Upper lobe of right lung (tissue), 1 donor: ENCODE measurements at regions not wholly inside any gene's neighbourhood (a gene's known extent, or its start where the extent isn't known, plus 50 kb on each side); places are given as distances from the start of the nearest gene placed in this dataset.

ENCODE experiments used
- ATAC-seq: fragments of 200-7000 bp; cut with Tn5 transposase; one replicate; pipeline ENCODE4 v1.9.1; 2020; ENCODE audit warnings: mild to moderate bottlenecking, moderate library complexity
- DNase-seq: peaks from one replicate; pipeline ENCODE4 v3.0.0-alpha.2; 2020
- H3K27ac ChIP-seq: fragments of 200-600 bp; one replicate; pipeline ENCODE4 v1.8.0; 2022
- H3K27me3 ChIP-seq: fragments of 200-600 bp; one replicate; pipeline ENCODE4 v1.8.0; 2022; ENCODE audit warnings: mild to moderate bottlenecking
- H3K36me3 ChIP-seq: fragments of 200-600 bp; one replicate; pipeline ENCODE4 v1.8.0; 2022
- H3K4me1 ChIP-seq: fragments of 200-600 bp; one replicate; pipeline ENCODE4 v1.8.0; 2022
- H3K4me3 ChIP-seq: fragments of 200-600 bp; one replicate; pipeline ENCODE4 v1.8.0; 2022; ENCODE audit warnings: mild to moderate bottlenecking
- H3K9me3 ChIP-seq: fragments of 200-600 bp; one replicate; pipeline ENCODE4 v1.8.0; 2022
- intact Hi-C: fragments of 100-400 bp; cut with DNase I; formaldehyde crosslinking; loops from one replicate; pipeline ENCODE4 v1.11.0; 2022
- TF ChIP-seq, protein P1 (sequence below): fragments of 200-600 bp; IDR thresholded peaks from one replicate; pipeline ENCODE4 v1.8.0; 2022; ENCODE audit warnings: antibody characterized with exemption
- donor health status: DM: no; HTN: yes; CAD: no; lungs with severe emphysema.

DNA sequence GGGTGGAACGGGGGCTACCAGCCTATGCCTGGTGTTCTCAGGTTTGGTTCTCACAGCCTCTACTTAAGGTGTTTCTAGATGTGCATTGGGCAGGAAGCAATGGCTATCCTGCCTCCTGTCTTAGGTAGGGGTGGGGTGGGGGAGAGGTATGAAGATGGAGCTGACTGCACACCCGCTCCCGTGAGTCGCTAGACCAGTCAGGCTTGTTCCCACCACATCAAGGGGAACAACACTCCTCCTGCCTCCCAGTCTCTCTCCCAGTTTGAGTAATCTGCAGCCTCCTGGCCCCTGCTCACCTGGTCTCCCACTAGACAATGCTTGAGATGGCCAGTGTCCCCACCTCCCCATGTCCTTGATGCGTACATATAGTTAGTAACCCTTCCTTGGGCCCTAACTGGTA is 79.3 kb upstream of the TENM4 start:
- no peak for DNase-seq
- no peaks in the 10 kb centered on the region for H3K4me1 ChIP-seq
- intact Hi-C loops: no loop called here
- no peaks in the 10 kb centered on the region for H3K36me3 ChIP-seq
- no peaks in the 10 kb centered on the region for H3K27me3 ChIP-seq
- no peak overlapping the region for H3K27ac ChIP-seq
- H3K4me3 ChIP-seq: no peak overlapping the region
- ATAC-seq: peak; percentile 15
- no peaks in the 10 kb centered on the region for H3K9me3 ChIP-seq
- TF ChIP-seq, protein P1, sequence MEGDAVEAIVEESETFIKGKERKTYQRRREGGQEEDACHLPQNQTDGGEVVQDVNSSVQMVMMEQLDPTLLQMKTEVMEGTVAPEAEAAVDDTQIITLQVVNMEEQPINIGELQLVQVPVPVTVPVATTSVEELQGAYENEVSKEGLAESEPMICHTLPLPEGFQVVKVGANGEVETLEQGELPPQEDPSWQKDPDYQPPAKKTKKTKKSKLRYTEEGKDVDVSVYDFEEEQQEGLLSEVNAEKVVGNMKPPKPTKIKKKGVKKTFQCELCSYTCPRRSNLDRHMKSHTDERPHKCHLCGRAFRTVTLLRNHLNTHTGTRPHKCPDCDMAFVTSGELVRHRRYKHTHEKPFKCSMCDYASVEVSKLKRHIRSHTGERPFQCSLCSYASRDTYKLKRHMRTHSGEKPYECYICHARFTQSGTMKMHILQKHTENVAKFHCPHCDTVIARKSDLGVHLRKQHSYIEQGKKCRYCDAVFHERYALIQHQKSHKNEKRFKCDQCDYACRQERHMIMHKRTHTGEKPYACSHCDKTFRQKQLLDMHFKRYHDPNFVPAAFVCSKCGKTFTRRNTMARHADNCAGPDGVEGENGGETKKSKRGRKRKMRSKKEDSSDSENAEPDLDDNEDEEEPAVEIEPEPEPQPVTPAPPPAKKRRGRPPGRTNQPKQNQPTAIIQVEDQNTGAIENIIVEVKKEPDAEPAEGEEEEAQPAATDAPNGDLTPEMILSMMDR: no peak

DNA sequence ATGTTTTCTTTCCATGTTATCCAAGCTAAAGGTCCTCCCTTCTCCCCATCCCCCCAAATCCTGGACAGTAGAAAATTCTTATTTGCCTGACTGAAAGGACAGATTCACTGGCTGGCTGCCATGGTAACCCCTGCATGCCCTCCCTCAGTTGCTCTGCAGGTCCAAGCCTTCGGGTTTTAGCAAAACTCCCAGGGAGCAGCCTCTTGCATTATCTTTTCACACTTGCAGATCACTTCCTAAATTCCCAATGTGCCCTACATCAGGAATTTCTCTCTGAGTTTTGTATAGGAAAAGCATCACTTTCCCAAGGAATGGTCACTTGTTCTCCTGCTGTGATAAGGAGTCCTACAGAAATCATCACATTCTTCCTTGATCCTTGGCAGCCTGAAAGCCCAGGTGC is 75.0 kb upstream of the TENM4 start:
- Histone ChIP-seq H3K4me1 (no peaks in the 10 kb centered on the region), H3K27me3 (no peaks in the 10 kb centered on the region), H3K36me3 (no peaks in the 10 kb centered on the region), H3K4me3 (no peak overlapping the region), H3K9me3 (no peaks in the 10 kb centered on the region), H3K27ac (no peak overlapping the region)
- DNase-seq: no peak
- TF ChIP-seq, protein P1: no peak
- intact Hi-C loops: no loop called here
- ATAC-seq: no peak

DNA sequence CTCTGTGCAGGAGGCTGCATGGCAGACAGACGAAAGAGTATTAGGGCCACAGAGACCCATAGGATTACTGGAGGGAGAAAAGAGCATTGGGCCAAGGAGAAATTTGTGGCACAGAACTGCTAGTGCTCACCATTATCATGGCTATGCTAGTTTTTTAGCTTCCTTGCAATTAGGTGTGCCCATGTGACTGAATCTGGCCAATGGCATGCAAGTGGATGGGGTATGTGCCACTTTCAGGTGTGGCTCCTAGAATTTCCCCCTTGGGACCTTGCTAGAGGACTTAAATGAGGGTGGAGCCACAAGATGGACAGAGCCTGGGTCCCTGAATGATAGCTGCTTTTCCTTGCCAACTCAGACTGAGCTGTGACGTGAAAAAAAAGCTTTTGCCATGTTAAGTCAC is 73.9 kb upstream of the TENM4 start:
- intact Hi-C loops: no loop called here
- Histone ChIP-seq H3K4me1 (no peaks in the 10 kb centered on the region), H3K27me3 (no peaks in the 10 kb centered on the region)

DNA sequence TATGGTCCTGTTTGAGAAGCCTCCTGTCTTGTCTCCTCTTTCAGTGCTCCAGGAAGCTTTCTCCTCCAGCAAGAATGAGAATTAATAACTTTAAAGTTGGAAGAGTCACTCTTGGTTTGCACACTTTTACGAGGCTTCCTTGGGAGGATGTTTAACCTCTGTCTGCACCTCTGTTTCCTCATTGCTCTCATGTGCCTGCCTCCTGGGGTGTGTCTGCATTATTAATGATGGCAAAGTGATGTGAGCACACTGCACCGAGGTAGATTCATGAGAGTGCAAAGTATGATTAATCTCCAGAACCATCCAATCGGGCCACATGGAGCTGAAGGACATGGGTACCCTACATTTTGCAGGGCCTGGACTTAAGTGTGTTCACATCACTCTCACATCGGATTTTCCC is 73.5 kb upstream of the TENM4 start:
- Histone ChIP-seq H3K36me3 (no peaks in the 10 kb centered on the region), H3K4me1 (no peaks in the 10 kb centered on the region), H3K4me3 (no peak overlapping the region), H3K27me3 (no peaks in the 10 kb centered on the region), H3K9me3 (no peaks in the 10 kb centered on the region), H3K27ac (no peak overlapping the region)
- ATAC-seq: no peak
- TF ChIP-seq, protein P1: no peak
- intact Hi-C loops: no loop called here
- DNase-seq: no peak

More for the DNA sequence above, 73.9 kb upstream of the TENM4 start:
- H3K36me3 ChIP-seq: no peaks in the 10 kb centered on the region
- no peaks in the 10 kb centered on the region for H3K9me3 ChIP-seq
- H3K4me3 ChIP-seq: no peak overlapping the region
- DNase-seq (no peak), ATAC-seq (no peak)
- TF ChIP-seq, protein P1: no peak
- no peak overlapping the region for H3K27ac ChIP-seq

DNA sequence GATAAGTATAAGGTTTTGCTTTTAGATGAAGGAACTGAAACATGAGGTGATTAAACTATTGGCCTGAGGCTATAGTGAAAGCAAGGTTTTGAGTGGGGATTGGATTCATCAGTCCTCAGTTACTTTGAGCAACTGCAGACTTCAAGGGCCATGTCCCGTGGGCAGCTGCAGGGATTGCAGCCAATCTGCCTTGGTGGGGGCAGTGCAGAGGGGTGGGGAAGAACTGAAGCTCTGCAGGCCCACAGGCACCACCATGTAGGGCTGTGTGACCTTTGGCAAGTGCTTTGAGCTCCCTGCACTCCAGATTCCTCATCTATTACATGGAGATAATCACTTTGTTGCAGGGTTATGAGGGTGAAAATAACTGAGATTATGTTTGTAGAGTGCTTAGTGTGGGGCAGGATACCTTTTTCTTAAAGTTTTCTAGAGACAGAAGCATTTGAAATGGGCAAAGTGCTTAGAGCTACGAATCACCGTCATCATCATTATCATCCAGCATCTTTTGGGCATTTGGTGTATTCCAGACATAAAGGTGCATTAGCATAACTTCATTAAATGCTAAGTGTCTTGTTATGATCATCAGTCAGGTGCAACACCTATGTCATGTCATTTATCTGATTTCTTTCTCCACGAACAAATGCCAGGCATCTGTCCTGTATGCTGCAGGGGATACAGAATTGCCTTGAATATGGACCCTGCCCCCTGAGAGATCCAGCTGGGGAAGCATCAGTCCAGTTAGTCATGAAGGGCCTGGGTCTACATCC is 72.1 kb upstream of the TENM4 start:
- H3K4me1 ChIP-seq: no peaks in the 10 kb centered on the region
- H3K27me3 ChIP-seq: no peaks in the 10 kb centered on the region
- no peak overlapping the region for H3K27ac ChIP-seq
- intact Hi-C loops: no loop called here
- ATAC-seq: peak; percentile 19
- no peaks in the 10 kb centered on the region for H3K36me3 ChIP-seq
- TF ChIP-seq, protein P1: no peak
- no peak for DNase-seq
- H3K4me3 ChIP-seq: no peak overlapping the region
- no peaks in the 10 kb centered on the region for H3K9me3 ChIP-seq

DNA sequence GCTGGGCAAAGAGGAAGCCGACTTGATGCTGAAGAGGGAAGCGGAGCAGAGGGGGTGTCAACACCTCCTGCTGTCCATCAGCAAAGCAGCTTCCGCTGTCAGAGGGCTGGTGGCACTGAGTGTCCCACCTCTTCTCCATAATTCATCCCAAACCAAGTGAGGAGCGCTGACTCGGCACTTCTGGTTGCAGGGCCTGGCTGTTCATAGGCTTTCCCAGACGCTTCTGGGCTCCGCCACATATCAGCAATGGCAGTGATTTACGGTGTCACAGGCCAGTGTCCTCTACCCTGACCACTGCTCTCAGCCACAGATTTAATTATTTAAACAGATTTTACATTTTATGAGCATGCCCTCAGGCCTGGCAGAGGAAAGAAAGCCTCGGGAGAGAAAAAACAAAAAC is 70.1 kb upstream of the TENM4 start:
- no peaks in the 10 kb centered on the region for H3K36me3 ChIP-seq
- no peaks in the 10 kb centered on the region for H3K27me3 ChIP-seq
- H3K9me3 ChIP-seq: no peaks in the 10 kb centered on the region
- no peak for DNase-seq
- H3K4me1 ChIP-seq: no peaks in the 10 kb centered on the region
- no peak overlapping the region for H3K4me3 ChIP-seq
- no peak overlapping the region for H3K27ac ChIP-seq
- no peak for ATAC-seq
- intact Hi-C loops: no loop called here
- TF ChIP-seq, protein P1: no peak
